ENCODE measurements at regions not wholly inside any gene's neighbourhood (a gene's known extent, or its start where the extent isn't known, plus 50 kb on each side); places are given as distances from the start of the nearest gene placed in this dataset.

DNA sequence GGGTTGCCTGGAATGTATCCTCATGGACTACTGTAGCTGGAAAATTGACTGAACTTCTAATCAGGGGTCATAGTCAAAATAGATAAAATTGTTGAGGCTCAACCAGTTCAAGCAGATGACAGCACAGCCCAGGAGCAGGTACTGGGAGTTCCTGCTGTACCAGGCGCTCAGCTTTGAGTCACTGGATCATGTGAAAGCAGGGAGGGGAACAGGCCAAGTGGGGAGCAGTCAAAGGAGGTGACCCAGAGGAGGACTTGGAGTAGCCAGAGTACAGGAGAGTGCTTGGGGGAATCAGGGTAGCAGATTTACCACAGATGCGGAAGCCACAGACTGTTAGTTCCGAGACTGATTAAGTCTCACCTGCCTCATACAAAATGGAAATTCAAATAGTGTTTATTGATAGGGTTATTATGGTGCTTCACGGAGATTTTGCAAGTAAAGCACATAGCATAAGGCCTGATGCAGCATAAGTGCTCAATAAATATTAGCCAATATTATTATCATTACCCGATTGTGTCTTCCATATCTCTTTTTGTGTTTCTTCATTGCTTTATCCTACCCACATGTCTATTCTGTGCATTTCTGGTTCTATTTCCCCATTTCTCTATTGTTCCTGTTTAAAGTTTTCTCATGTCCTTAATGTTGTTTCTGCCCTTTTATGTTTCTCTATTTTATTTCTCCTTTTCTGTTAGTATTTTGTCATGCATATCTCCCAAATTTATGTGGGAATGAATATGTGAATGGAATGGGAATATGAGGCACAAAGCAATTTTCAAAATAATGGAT, 369.2 kb upstream of the MCTP2 start:
- DNase-seq: no peak

- no peak for DNase-seq
Observed at GRCh38 chr15:93861413-93861812, 369.9 kb upstream of the MCTP2 start.

GRCh38 chr15:93860701-93861100, 370.7 kb upstream of the MCTP2 start:
- no peak for DNase-seq

GRCh38 chr15:93859176-93859575, 372.2 kb upstream of the MCTP2 start:
- no peak for DNase-seq

DNA sequence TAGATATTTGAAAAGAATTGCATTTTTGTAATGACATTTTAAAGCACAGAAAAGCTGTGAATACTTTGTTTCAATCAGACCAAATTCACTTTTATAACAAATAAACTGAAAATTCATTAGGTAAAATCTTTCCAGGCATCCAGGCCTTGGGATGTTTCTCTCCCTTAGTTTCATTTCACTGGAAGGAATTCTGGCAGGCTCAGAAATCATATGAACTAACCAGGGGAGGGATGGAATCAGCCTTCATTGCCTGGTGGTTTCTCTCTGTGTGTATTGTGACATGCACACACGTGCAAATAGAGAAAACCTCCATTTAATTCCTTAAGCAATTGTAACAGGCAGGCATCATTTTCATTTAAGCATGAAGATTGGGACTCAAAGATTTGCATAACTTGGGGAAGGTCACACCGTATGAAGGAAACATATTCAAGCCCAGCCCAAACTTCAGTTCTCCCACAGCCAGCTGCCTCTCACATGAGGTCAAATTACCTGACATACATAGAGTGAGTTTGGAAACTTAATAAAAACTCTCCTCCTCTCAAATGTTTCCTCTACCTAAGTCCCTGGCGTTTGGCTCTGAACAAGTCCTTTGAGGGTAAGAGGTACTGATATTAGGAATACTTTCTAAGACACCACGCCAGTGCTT, 376.1 kb upstream of the MCTP2 start:
- DNase-seq: peak; percentile 12 to 45

- no peak for DNase-seq
Observed at GRCh38 chr15:93854088-93854487, 377.3 kb upstream of the MCTP2 start.

DNA sequence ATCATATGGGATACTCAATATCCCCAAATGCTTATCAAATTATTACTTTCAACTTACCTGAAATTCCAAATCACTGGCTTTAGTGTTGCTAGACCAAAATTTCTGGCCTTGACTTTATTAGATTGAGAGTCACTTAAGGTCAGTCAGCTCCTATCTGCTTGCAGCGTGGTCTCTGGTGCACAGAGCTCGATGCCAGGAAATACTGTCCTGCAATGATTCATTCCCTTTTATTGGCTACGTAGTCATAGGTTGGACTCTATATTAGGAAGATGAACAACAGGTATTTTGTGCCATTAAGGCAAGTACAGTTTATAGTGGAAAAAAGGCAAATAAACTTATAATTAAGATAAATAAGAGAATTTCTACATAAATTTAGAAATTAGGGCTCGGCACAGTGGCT, 378.6 kb upstream of the MCTP2 start:
- DNase-seq: no peak

- DNase-seq: no peak
Observed at GRCh38 chr15:93848490-93848889, 382.9 kb upstream of the MCTP2 start.

GRCh38 chr15:93848076-93848475, 383.3 kb upstream of the MCTP2 start:
- DNase-seq: no peak

DNA sequence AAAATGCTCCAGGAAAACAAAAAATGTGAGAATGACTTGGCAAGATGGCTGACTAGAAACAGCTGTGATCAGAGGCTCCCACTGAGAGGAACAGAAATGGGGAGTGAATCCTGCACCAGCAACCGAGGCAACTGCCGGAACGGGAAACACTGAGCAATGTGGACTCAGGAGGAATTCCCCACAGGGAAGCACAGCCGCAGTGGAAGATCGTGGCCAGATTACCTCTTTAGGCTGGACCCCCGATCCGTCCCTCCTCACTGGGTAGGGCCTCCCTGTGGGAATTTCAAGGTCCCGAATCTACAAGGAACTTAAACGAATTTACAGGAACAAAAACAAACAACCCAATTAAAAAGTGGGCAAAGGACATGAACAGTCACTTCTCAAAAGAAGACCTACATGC, 385.2 kb upstream of the MCTP2 start:
- DNase-seq: no peak

GRCh38 chr15:93837450-93837849, 393.9 kb upstream of the MCTP2 start:
- no peak for DNase-seq

- no peak for DNase-seq
Observed at GRCh38 chr15:93835344-93835743, 396.0 kb upstream of the MCTP2 start.

DNA sequence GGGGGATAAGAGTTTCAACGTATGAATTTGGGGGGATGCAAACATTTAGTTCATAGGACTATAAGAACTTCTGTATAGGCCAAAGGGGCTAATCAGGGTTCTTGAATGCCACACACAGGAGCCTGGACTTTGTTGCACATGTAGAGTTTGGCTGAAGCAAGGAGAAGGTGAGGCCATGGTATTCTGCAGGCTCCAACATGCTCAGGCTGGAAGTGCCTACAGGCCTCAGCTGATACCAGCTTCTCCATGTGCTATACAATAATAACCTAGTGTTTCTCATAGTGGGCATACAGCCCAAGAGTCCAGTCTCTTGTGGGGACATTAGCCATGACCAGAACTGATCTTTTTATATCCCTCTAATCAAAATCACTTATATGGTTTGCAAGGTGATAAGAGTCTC, 399.7 kb upstream of the MCTP2 start:
- no peak for DNase-seq

DNA sequence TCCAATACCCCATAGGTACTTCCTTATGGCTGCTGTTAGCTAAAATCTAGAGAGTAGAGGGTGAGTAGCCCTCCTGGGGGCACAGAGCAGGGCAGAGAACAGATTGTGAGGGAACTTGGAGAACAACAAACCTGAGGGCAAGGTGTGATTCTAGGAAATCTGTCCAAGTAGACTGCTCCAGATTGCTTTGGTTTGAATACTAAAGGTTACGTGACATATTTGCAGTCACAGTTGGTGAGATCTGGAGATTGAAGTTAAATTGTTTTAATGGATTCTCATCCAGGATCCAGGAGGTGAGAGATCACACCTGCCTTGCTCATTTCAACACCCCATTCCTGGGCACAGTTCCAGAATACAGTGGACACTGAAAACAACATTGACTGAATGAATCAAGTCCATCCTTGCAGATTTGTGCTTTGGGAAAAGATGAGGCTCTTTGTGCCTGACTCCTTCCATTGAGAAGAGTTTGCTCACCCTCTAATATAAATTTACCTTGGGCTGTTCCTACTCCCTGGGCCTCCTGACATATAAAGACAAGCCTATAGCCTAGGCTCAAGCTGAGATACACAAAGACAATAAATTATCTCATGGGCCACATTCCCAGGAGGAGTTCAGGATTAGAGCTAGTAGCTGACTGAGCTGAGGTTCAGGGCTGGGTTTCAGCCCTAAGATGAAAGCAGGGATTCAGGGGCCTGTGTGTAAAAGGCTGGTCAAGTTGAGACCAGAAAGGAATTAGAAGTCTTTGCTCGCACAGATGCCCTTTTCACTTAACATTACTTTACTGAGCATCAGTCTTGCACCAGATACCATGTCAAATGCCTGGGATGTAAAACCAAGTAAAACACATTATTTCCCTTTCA, 400.9 kb upstream of the MCTP2 start:
- no peak for DNase-seq

- DNase-seq: no peak
Observed at GRCh38 chr15:93829115-93829870, 402.1 kb upstream of the MCTP2 start.

DNA sequence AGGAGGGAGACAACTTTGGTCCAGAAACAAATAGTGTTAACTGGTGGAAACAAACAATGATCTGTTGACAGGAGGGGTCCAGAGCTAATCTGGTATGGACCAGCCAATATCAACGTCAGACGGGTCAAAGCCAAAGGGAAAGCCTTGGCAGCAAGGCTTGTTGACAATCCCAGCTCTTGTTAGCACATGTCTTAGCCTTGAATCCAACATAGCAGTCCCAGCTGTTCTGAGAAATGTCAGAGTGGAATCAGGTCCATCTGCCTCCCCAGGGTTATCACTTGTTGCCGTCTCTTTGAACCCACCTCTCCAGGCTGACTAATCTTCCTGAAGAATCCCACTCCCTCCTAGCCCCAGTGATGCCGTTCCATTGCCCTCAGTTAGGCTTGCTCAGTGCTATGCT, 404.6 kb upstream of the MCTP2 start:
- DNase-seq: no peak

GRCh38 chr15:93826293-93826692, 405.1 kb upstream of the MCTP2 start:
- DNase-seq: no peak

- DNase-seq: no peak
Observed at GRCh38 chr15:93825682-93826081, 405.7 kb upstream of the MCTP2 start.

- DNase-seq: no peak
Observed at GRCh38 chr15:93823971-93824913, 407.1 kb upstream of the MCTP2 start.

GRCh38 chr15:93820566-93820965, 410.8 kb upstream of the MCTP2 start:
- DNase-seq: no peak

GRCh38 chr15:93819826-93820225, 411.5 kb upstream of the MCTP2 start:
- DNase-seq: no peak

- no peak for DNase-seq
Observed at GRCh38 chr15:93816815-93817214, 414.5 kb upstream of the MCTP2 start.
